Nephron (organoid): ENCODE measurements at regions not wholly inside any gene's neighbourhood (a gene's known extent, or its start where the extent isn't known, plus 50 kb on each side); places are given as distances from the start of the nearest gene placed in this dataset.
A peak's percentile ranks its signal among the peaks of the same experiment; 100 is the strongest.

Experiments
- H3K27ac Mint-ChIP-seq, 3 experiments: 2 replicates each; pipeline ENCODE4 v1.8.0; 2020; ENCODE audit warnings: mixed read lengths in 3 of 3, mild to moderate bottlenecking in 2 of 3, moderate library complexity in 1 of 3
- H3K27me3 Mint-ChIP-seq: 2 replicates; pipeline ENCODE4 v1.8.0; 2021; ENCODE audit warnings: low read depth, mild to moderate bottlenecking, moderate library complexity, mixed read lengths
- H3K36me3 Mint-ChIP-seq: 2 replicates; pipeline ENCODE4 v1.8.0; 2020; ENCODE audit warnings: low read depth, mixed read lengths
- H3K4me1 Mint-ChIP-seq: 2 replicates; pipeline ENCODE4 v1.8.0; 2020; ENCODE audit warnings: mixed read lengths
- H3K4me3 Mint-ChIP-seq, 3 experiments: 2 replicates each; pipeline ENCODE4 v1.8.0; 2020; ENCODE audit warnings: mild to moderate bottlenecking in 3 of 3, mixed read lengths in 3 of 3, moderate library complexity in 2 of 3
- H3K9me3 Mint-ChIP-seq: 2 replicates; pipeline ENCODE4 v1.8.0; 2020; ENCODE audit warnings: mixed read lengths
- TF ChIP-seq, protein P1 (sequence below), 3 experiments: fragments of 200-600 bp; sonication (generic); IDR thresholded peaks; one replicate each; pipeline ENCODE4 v1.5.0; 2021; ENCODE audit warnings: antibody characterized with exemption in 3 of 3; ENCODE audit not compliant: unreplicated experiment in 3 of 3

DNA sequence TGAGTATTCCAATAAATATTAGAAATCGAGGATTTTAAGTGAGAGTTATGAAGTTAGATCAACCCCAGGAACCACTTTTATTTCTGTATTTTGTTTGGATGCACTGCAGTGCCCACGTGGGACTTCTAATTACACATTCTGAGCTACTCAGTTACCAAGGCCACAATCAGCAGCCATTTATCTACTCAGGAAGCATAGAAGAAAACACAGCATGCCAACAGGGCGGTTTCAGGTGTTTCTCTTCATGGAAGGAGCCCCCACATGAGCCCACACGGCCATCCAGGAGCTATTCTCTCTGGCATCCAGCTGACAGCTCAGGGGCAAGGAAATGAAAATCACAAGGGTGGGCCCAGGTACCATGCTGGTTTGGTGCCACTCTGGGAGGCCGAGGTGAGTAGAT is 266.5 kb upstream of the MKLN1 start:
- H3K4me3 Mint-ChIP-seq, result no peak overlapping the region
- H3K4me1 Mint-ChIP-seq, result no peaks in the 10 kb centered on the region
- no peaks in the 10 kb centered on the region for H3K36me3 Mint-ChIP-seq
- H3K27ac Mint-ChIP-seq, result no peak overlapping the region
- TF ChIP-seq, protein P1, sequence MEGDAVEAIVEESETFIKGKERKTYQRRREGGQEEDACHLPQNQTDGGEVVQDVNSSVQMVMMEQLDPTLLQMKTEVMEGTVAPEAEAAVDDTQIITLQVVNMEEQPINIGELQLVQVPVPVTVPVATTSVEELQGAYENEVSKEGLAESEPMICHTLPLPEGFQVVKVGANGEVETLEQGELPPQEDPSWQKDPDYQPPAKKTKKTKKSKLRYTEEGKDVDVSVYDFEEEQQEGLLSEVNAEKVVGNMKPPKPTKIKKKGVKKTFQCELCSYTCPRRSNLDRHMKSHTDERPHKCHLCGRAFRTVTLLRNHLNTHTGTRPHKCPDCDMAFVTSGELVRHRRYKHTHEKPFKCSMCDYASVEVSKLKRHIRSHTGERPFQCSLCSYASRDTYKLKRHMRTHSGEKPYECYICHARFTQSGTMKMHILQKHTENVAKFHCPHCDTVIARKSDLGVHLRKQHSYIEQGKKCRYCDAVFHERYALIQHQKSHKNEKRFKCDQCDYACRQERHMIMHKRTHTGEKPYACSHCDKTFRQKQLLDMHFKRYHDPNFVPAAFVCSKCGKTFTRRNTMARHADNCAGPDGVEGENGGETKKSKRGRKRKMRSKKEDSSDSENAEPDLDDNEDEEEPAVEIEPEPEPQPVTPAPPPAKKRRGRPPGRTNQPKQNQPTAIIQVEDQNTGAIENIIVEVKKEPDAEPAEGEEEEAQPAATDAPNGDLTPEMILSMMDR (IDR thresholded peaks at IDR 0.05; ENCODE audit: unreplicated experiment in 3 of 3), result no peak
- H3K9me3 Mint-ChIP-seq, result no peaks in the 10 kb centered on the region
- H3K27me3 Mint-ChIP-seq, result no peaks in the 10 kb centered on the region

GRCh38 chr7:131061818-131062217 is 265.9 kb upstream of the MKLN1 start:
- H3K4me1 Mint-ChIP-seq, result no peaks in the 10 kb centered on the region
- no peak overlapping the region for H3K4me3 Mint-ChIP-seq
- TF ChIP-seq, protein P1 (IDR thresholded peaks at IDR 0.05; ENCODE audit: unreplicated experiment in 3 of 3), result no peak
- no peaks in the 10 kb centered on the region for H3K36me3 Mint-ChIP-seq
- H3K27ac Mint-ChIP-seq, result no peak overlapping the region
- no peaks in the 10 kb centered on the region for H3K27me3 Mint-ChIP-seq
- no peaks in the 10 kb centered on the region for H3K9me3 Mint-ChIP-seq

- H3K27ac Mint-ChIP-seq, result no peak overlapping the region
- no peak overlapping the region for H3K4me3 Mint-ChIP-seq
- TF ChIP-seq, protein P1 (IDR thresholded peaks at IDR 0.05; ENCODE audit: unreplicated experiment in 3 of 3), result no peak
- no peaks in the 10 kb centered on the region for H3K36me3 Mint-ChIP-seq
- H3K27me3 Mint-ChIP-seq, result peaks cover 3% of the 10 kb centered on the region
- peaks cover 5% of the 10 kb centered on the region for H3K4me1 Mint-ChIP-seq
- no peaks in the 10 kb centered on the region for H3K9me3 Mint-ChIP-seq
These were observed 261.0 kb upstream of the MKLN1 start for GRCh38 chr7:131066635-131067034.

- H3K36me3 Mint-ChIP-seq, result no peaks in the 10 kb centered on the region
- TF ChIP-seq, protein P1 (IDR thresholded peaks at IDR 0.05; ENCODE audit: unreplicated experiment in 3 of 3), result no peak
- no peak overlapping the region for H3K4me3 Mint-ChIP-seq
- H3K4me1 Mint-ChIP-seq, result peaks cover 5% of the 10 kb centered on the region
- H3K27ac Mint-ChIP-seq, result no peak overlapping the region
- peaks cover 3% of the 10 kb centered on the region for H3K27me3 Mint-ChIP-seq
- H3K9me3 Mint-ChIP-seq, result no peaks in the 10 kb centered on the region
These were observed 260.5 kb upstream of the MKLN1 start for GRCh38 chr7:131067220-131067619.

DNA sequence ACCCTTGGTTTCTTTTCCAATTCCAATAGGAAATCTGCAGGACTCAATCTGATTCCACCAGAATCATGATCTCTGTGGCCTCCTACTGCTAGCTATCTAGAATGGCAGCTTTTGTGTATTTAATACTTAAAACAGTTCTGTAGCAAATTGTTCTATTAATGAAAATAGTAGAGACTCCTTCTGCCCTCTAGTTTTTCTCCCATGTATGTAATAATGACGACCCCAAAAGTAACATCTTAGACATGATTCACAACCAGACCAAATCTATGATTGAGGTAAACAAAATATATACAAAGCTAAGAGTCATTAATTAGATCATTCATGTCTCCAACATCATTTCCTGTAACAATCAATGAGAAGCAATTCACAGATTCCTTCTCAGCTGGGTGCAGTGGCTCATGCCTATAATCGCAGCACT is 259.1 kb upstream of the MKLN1 start:
- TF ChIP-seq, protein P1 (IDR thresholded peaks at IDR 0.05; ENCODE audit: unreplicated experiment in 3 of 3), result peak in 1 of 3 experiments; percentile 21
- no peaks in the 10 kb centered on the region for H3K9me3 Mint-ChIP-seq
- peaks cover 3% of the 10 kb centered on the region for H3K27me3 Mint-ChIP-seq
- no peaks in the 10 kb centered on the region for H3K36me3 Mint-ChIP-seq
- H3K4me1 Mint-ChIP-seq, result peaks cover 10% of the 10 kb centered on the region
- no peak overlapping the region for H3K27ac Mint-ChIP-seq
- no peak overlapping the region for H3K4me3 Mint-ChIP-seq

- TF ChIP-seq, protein P1 (IDR thresholded peaks at IDR 0.05; ENCODE audit: unreplicated experiment in 3 of 3), result peak; percentile 11 to 49 (median 28)
- Mint-ChIP-seq H3K4me3 (no peak overlapping the region), H3K27ac (no peak overlapping the region), H3K9me3 (no peaks in the 10 kb centered on the region), H3K36me3 (no peaks in the 10 kb centered on the region), H3K4me1 (peaks cover 22% of the 10 kb centered on the region), H3K27me3 (peaks cover 3% of the 10 kb centered on the region)
These were observed 255.7 kb upstream of the MKLN1 start for GRCh38 chr7:131071786-131072504.
